GM19351 (cell line): ENCODE measurements at regions not wholly inside any gene's neighbourhood (a gene's known extent, or its start where the extent isn't known, plus 50 kb on each side); places are given as distances from the start of the nearest gene placed in this dataset.
"Not testable (repeated sequence)": the region's sequence is repeated elsewhere in the genome, so short reads cannot be mapped to it uniquely, and the experiment has no call there.

Experiments
- ATAC-seq: cut with Tn5 transposase; IDR thresholded peaks from one replicate; pipeline ENCODE4 v1.9.1; 2021; ENCODE audit warnings: mild to moderate bottlenecking, moderate library complexity; ENCODE audit not compliant: unreplicated experiment

DNA sequence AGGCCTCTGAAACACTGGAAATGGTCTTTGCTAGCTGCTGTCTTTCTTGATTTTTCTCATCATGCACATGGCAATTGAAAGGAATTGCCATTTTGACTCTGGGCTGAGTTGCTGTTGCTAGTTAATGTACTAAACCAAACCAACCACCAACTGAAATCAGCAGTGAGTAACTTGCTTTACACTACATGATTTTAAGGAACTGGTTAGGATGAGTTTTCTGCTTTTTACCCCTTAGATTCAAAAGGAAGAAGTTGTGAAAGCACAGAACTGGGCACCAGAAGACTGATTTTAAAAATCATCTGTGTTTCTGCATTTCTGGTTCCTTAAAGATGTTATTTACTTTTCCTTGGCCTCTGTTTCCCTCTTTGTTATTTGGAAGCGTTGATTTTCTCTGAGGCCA is 361.9 kb downstream of the HLX start:
- no peak for ATAC-seq

DNA sequence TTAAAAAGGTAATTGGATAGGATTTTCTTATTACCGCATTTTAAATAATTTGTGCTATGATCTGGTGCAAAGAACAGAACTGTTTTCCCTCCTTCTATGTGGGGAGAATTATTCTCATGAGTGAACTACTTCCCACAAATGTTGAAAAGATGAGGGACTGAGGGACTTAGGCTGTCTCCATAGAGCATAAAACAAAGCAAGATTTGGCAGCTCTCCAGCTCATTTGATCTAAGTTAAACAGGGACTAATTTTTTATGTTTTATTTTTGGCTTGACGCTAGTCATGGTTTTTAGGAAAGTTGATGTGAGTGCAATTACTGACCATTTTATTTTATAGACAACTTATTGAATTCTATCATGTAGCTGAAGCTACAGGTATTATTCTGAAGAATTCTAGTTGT is 362.3 kb downstream of the HLX start:
- no peak for ATAC-seq

DNA sequence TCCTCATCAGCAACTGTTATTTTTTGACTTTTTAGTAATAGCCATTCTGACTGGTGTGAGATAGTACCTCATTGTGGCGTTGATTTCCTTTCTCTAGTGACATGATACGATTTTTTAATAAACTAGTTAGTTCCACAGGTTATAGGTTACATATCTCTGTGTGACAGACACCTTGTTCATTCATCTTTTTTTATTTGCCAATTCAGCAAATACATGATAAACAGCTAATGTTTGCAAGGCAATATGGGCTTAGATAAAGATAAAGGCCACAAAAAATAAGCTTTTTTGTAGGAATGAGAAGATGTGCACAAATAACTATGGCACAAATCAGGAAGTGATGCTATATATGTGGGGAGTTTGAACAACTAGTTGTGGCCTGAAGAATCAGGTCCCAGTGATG is 366.8 kb downstream of the HLX start:
- ATAC-seq = no peak

DNA sequence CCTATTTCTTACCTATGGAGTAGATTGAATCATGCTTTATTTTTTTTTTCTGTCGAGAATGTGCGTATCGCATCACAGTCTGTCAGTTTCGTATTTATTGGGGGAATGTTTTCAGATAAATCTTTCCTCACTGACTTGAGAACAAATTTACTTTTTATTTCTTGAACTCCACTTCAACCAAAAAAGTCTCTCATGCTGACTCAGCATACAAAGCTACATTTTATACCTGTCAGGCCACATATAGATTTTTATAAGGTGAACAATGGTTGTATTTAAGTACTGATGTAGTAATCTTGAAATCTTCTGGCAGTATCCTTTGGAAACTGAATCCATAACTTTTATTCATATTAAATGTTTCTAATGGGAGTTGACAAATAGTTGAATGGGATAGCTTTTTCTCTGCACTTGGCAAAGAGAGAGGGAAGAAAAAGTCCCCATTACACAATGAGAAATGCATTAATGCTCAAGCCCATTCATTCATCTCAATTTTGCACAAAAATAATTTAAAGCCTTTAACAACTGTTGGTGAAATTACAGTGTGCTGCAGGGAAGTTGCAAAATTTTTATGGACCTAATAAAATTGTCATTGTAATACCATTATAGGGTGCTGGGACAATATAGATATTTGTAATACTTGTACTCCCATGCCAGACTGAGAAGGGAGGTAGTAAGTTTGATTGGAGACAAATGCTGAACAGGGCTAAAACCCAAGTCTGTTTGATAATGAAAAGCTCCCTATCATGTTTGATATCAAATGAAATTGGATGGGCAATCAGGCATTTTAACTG is 367.6 kb downstream of the HLX start:
- no peak for ATAC-seq

DNA sequence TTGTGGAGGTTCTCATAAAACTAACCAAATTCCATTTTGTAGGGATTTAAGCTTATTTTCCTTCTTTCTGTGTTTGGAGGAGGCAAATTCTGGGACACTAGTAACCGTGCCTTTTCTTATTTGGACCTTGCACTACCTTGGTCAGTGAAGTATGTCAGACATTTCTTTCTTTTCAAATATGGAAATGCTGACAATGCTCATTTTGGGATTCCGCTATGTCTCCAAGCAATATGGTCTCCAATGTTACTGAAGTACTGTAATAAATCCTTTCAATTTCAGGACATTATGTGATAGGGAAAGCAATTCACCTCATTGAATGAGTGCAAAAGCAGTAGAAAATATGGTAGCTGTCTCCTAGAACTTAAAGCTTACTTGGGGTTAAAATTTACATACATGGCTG is 372.3 kb downstream of the HLX start:
- ATAC-seq = no peak

DNA sequence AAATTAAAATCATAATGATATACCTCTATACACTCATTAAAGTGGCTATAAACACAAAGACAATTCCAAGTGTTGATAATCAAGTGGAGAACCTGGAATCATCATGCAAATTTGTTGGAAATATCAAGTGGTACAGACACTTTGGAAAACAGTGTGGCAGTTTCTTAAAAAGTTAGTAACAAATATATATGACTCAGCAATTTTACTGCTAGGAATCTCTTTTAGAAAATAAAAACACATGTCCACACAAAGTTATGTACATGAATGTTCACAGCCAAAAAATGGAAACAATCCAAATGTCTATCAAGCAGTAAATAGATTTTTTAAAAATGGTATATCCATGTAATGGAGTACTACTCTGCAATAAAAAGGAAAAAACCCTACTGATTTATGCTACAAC is 375.6 kb downstream of the HLX start:
- ATAC-seq = no peak

DNA sequence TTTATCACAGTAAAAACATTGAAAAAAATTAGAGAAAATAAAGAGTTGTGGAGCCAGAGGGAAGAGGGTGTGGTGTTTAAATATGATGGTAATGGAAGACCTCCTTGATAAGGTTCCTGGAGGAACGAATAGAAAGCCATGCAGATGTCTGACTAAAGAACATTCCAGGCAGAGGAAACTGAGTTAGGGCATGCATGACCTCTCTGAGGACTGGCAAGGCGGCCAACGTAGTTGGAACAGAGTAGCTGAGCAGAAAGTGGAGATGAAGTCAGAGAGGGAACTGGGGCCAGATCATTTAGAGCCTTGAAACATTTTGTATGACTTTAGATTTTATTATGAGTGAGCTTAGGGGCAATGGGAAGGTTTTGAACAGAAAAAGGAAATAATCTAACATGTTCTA is 377.5 kb downstream of the HLX start:
- ATAC-seq = no peak

DNA sequence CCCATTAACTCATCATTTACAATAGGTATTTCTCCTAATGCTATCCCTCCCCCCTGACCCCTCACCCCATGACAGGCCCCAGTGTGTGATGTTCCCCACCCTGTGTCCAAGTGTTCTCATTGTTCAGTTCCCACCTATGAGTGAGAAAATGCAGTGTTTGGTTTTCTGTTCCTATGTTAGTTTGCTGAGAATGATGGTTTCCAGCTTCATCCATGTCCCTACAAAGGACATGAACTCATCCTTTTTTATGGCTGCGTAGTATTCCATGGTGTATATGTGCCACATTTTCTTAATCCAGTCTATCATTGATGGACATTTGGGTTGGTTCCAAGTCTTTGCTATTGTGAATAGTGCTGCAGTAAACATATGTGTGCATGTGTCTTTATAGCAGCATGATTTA is 378.3 kb downstream of the HLX start:
- ATAC-seq = not testable (repeated sequence)

DNA sequence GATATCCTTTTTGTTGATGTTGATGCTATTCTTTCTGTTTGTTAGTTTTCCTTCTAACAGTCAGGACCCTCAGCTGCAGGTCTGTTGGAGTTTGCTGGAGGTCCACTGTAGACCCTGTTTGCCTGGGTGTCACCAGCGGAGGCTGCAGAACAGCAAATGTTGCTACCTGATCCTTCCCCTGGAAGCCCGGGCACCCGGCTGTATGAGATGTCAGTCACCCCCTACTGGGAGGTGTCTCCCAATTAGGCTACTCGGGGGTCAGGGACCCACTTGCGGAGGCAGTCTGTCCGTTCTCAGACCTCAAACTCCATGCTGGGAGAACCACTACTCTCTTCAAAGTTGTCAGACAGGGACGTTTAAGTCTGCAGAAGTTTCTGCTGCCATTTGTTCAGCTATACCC is 383.4 kb downstream of the HLX start:
- ATAC-seq = not testable (repeated sequence)

DNA sequence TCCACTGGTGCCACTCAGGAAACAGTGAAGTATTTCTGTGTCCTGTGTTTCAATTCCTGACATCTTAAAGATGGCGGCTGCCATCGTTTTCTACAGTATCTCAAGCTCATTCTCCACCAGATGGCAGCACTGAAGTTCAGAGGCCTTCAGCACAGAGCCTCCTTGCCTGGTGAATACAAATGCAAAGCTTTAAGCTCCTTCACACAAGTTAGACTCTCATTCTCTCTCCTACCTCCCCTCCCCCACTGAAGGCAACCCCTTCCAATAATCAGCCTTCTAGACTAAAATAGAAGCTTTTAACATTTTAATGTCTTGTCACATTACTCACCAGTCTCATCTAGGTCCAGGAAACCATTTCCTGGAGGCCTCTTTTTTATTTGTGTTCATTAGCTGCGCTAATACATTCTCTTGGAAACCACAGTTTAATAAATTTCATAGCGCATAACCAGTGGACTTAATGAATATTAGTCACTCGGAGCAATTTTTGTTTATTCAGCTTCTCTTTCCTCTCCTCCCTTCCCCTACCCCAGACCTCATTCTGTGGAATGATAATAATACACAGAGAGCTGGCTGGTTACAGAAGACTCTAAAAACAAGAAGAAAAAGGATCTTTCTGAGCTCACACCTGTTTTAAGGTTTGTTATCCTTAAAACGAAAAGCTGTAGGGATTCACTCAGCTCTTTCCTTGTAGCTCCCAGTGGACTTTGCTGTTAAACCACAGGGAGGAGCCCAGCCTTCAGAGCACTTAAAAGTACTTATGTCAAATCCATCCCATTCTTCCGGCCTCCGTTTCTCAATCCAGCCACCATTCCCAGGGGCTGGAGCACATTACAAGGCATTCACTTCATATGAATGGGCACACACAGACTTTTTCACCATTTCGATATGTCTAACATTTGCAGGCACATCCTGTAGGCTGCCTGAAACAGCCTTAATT is 384.9 kb downstream of the HLX start:
- peak; percentile 100 for ATAC-seq

DNA sequence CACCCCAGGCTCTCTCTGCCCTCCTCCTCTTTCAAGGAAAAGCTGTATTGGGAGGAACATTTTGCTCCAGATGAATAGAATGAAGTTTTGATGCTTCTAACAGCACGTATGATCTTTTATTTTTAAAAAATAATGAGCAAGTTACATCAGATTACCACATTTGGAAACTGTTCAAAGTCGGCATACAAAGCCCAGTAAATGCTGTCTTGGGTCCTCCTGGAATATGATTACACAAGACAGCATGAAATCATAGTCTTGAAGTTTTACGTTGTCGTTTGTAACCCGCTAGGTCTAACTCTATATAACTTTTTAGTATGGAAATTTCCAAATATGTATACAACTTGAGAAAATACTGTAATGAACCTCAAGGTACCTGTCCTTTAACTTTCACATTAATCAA is 385.6 kb downstream of the HLX start:
- ATAC-seq = no peak

DNA sequence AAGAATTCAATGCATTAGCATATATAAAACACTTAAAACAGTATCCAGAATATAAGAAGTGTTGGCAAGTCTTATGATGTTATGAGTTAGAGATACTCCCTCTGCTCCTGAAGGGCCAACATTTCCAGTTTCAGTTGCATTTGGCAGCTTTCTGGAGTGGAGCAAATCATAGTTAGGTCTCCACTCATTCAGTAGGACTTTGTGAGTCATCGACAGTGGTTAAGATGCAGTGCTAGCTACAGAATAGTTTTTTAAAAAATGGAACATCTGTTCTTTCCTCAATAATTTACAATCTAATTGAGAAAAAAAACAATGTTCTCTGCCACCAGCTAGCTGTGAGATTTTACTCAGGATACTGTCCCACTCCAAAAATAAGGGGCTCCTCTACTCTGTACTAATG is 389.1 kb downstream of the HLX start:
- no peak for ATAC-seq

DNA sequence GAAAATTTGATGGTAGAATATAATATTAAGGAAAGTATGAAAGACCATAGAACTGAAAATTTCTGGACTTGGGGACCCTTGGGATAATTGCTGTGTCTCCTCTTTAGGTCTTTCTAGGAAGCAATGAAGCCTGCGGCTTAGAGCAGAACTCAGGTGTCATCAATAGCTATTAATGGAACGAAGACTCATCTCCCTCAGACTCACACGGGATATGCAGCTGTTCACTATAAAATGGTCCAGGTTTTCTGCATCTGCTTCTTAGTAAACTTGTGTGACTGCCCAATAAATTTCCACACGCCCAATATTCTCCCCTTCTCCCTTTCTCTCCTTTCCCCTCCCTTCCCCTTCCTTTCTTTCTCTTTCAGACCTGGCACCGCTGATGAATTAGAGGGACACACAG is 392.5 kb downstream of the HLX start:
- no peak for ATAC-seq

DNA sequence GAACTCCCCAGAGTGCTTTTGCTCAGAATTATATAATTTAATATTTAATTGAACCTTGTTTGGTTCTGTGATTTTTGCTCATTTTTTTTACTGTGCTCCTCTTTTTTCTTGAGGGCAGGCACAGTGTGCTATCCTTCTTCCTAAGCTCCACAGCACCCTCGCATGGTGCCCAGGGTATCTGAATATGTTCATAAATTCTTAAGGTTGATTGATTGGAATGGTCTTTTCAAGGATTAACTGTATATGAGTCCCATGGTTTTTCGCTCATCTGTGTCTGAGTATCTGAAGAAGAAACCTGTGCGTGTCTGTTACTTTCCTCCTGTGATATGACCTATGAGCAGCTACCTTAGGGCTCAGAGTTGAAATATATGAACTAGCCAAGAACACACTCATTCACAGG is 393.7 kb downstream of the HLX start:
- no peak for ATAC-seq

DNA sequence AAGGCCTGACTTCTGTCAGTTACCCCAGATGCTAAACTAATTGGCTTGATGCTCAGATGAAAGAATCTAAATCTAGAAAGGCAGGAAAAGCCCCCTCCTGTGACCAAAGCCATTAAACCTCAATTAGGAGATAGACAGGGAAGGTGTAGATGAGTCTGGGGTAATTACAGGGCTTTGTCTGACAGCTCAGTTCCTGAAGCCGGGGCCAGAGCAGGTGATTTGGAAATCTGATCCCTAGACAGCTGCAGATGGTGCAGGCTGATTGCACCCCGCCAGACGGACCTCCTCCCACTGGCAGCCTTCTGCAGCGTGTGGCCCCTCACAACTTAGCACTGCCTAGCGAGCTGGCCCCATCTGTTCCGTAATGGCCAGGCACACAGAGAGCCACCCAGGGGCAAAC is 395.1 kb downstream of the HLX start:
- no peak for ATAC-seq

DNA sequence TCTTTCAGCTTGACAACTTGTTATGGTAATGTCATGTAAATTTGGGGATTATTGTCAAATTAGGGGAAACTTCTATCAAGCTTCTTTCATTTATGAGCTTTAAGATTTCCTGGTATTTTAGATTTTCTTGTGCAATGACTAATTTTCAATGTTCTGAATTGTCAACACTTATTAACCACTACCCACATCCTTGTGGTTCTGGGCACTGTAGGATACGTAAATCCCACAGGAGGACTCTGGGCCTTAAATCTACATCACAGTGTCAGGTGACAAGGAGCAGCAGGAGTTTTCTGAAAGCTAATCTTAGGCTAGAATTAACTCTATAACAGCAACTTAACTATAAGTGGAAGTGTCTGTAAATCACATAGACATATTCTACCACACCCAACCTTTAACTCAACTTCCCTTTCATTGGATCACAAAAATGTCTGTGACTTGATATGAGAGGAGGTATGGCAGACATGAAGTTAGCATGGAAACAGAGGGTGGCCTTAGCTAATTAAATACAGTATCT is 397.7 kb downstream of the HLX start:
- no peak for ATAC-seq

DNA sequence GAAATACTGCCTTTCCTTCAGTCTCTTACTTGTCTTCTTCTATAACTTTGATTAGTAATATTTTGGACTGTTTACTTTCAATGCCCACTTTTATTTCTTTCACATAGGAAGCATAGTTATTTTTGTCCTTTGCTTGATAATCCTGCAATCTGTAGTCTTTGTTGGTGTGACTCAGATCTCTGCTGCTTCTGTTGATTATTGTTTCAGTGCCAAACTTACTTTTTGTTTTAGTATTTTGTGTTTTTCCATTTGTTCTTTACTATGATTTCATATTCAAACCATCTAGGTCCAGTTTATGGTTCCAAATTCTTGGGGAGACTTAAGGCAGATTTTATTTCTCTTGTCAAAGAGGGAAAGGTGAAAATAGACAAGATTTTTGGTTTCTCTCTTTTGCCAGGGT is 399.9 kb downstream of the HLX start:
- no peak for ATAC-seq

DNA sequence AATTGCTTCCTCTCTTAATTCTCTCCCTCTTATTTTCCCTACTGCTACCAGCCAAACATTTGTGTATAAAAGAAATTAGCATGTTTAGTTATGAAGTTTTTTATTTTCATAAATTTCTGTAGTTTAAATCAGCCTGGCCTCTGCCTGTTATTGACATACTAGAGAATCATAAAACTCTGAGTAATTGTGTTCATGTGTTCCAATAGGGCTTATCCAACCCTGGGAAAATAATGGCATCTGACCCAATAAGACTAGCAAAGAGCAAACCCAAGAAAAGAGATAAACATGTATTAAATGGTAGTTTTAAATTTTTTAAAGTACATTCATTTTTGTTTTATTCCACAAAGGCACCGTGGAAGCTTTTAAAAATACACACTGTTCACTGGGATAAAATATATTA is 404.3 kb downstream of the HLX start:
- no peak for ATAC-seq

DNA sequence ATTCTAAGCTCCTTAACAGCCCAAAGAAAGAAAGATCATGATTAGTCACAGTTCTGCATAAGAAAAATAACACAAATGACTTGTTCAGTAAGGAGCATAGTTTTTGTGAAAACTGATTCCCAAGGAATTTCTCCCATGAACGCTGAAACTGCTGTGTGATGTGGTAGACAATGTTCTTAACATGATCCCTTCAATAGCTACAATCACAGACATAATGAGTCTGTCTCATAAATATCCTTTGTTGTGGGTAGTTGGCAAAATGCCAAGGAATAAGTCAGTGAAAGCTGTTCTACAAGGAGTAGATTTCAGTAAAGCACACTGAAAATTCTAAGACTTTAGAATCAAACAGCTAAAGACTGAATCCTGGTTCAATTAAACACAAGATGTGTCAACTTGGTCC is 404.8 kb downstream of the HLX start:
- ATAC-seq = no peak

DNA sequence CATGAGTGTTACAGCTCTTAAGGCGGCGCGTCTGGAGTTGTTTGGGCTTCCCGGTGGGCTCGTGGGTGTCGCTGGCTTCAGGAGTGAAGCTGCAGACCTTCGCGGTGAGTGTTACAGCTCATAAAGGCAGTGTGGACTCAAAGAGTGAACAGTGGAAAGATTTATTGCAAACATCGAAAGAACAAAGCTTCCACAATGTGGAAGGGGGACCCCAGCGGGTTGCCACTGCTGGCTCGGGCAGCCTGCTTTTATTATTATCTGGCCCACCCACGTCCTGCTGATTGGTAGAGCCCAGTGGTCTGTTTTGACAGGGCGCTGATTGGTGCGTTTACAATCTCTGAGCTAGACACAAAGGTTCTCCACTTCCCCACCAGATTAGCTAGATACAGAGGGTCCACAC is 405.7 kb downstream of the HLX start:
- not testable (repeated sequence) for ATAC-seq

DNA sequence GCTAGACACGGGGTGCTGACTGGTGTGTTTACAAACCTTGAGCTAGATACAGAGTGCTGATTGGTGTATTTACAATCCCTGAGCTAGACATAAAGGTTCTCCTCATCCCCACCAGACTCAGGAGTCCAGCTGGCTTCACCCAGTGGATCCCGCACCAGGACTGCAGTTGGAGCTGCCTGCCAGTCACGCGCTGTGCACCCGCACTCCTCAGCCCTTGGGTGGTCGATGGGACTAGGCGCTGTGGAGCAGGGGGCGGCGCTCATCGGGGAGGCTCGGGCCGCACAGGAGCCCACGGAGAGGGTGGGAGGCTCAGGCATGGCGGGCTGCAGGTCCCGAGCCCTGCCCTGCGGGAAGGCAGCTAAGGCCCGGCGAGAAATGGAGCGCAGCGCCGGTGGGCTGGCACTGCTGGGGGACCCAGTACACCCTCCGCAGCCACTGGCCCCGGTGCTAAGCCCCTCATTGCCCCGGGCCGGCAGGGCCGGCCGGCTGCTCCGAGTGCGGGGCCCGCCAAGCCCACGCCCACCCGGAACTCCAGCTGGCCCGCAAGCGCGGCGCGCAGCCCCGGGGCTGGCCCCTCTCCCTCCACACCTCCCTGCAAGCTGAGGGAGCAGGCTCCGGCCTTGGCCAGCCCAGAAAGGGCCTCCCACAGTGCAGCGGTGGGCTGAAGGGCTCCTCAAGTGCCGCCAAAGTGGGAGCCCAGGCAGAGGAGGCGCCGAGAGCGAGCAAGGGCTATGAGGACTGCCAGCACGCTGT is 406.4 kb downstream of the HLX start:
- not testable (repeated sequence) for ATAC-seq
